ENCODE measurements at regions not wholly inside any gene's neighbourhood (a gene's known extent, or its start where the extent isn't known, plus 50 kb on each side); places are given as distances from the start of the nearest gene placed in this dataset.

GRCh38 chr13:59495936-59496512 lies 667.7 kb downstream of the DIAPH3 start:
- Histone ChIP-seq H3K27ac (no peak overlapping the region), H3K27me3 (no peaks in the 10 kb centered on the region), H3K4me1 (no peaks in the 10 kb centered on the region), H3K4me3 (no peak overlapping the region), H3K36me3 (no peaks in the 10 kb centered on the region), H3K9me3 (no peaks in the 10 kb centered on the region)
- TF ChIP-seq, protein P1, sequence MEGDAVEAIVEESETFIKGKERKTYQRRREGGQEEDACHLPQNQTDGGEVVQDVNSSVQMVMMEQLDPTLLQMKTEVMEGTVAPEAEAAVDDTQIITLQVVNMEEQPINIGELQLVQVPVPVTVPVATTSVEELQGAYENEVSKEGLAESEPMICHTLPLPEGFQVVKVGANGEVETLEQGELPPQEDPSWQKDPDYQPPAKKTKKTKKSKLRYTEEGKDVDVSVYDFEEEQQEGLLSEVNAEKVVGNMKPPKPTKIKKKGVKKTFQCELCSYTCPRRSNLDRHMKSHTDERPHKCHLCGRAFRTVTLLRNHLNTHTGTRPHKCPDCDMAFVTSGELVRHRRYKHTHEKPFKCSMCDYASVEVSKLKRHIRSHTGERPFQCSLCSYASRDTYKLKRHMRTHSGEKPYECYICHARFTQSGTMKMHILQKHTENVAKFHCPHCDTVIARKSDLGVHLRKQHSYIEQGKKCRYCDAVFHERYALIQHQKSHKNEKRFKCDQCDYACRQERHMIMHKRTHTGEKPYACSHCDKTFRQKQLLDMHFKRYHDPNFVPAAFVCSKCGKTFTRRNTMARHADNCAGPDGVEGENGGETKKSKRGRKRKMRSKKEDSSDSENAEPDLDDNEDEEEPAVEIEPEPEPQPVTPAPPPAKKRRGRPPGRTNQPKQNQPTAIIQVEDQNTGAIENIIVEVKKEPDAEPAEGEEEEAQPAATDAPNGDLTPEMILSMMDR (IDR thresholded peaks at IDR 0.05) = no peak
- no peak for TF ChIP-seq POLR2A (IDR thresholded peaks at IDR 0.05)
- no peak for DNase-seq

DNA sequence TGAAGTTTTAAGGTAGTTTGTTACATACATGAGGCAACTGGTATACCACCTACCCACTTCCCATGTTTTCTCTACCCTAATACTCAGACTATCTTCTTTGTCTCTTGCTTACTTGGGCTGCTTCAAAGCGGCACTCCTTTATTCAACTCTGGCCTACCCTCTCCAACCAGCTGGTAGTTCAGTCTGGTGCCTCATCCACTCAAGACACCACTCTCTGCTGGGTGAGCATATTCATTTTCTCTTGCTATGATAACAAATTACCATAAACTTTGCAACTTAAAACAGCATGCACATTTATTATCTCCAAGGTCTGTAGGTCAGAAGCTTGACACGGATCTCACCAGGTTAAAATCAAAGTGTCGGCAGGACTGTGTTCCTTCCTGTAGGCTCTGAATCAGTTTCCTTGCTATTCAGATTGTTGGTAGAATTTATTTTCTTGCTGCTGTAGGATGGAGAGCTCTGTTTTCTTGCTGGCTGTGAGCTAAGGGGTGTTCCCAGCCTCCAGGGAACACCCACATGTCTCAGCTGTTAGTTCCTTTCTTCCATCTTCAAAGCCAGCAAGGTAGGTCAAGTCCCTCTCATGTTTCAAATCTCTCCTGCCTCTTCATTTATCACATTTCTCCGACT lies 666.0 kb downstream of the DIAPH3 start:
- Histone ChIP-seq H3K4me1 (no peaks in the 10 kb centered on the region), H3K27me3 (no peaks in the 10 kb centered on the region), H3K9me3 (no peaks in the 10 kb centered on the region), H3K36me3 (no peaks in the 10 kb centered on the region), H3K27ac (no peak overlapping the region), H3K4me3 (no peak overlapping the region)
- TF ChIP-seq, protein P1 (IDR thresholded peaks at IDR 0.05) = no peak
- TF ChIP-seq POLR2A (IDR thresholded peaks at IDR 0.05) = no peak
- DNase-seq = no peak

GRCh38 chr13:59501004-59501403 lies 662.7 kb downstream of the DIAPH3 start:
- Histone ChIP-seq H3K27me3 (no peaks in the 10 kb centered on the region), H3K4me3 (no peak overlapping the region), H3K4me1 (no peaks in the 10 kb centered on the region), H3K27ac (no peak overlapping the region), H3K9me3 (no peaks in the 10 kb centered on the region), H3K36me3 (no peaks in the 10 kb centered on the region)
- DNase-seq = no peak
- TF ChIP-seq, protein P1 (IDR thresholded peaks at IDR 0.05) = no peak
- TF ChIP-seq POLR2A (IDR thresholded peaks at IDR 0.05) = no peak

- no peak overlapping the region for H3K27ac ChIP-seq
Observed at GRCh38 chr13:59504407-59504806, 659.3 kb downstream of the DIAPH3 start.

GRCh38 chr13:59510386-59510785 lies 653.3 kb downstream of the DIAPH3 start:
- no peak overlapping the region for H3K27ac ChIP-seq
- no peaks in the 10 kb centered on the region for H3K36me3 ChIP-seq
- H3K27me3 ChIP-seq = no peaks in the 10 kb centered on the region
- H3K4me1 ChIP-seq = no peaks in the 10 kb centered on the region
- TF ChIP-seq POLR2A (IDR thresholded peaks at IDR 0.05) = no peak
- TF ChIP-seq, protein P1 (IDR thresholded peaks at IDR 0.05) = no peak
- no peak for DNase-seq
- H3K9me3 ChIP-seq = no peaks in the 10 kb centered on the region
- no peak overlapping the region for H3K4me3 ChIP-seq

More at GRCh38 chr13:59504407-59504806, 659.3 kb downstream of the DIAPH3 start:
- Histone ChIP-seq H3K4me3 (no peak overlapping the region), H3K4me1 (no peaks in the 10 kb centered on the region), H3K9me3 (no peaks in the 10 kb centered on the region), H3K36me3 (no peaks in the 10 kb centered on the region), H3K27me3 (no peaks in the 10 kb centered on the region)
- TF ChIP-seq, protein P1 (IDR thresholded peaks at IDR 0.05) = no peak
- TF ChIP-seq POLR2A (IDR thresholded peaks at IDR 0.05) = no peak
- no peak for DNase-seq

Data from Peyer's patch (tissue), 4 donors.